ENCODE measurements at regions not wholly inside any gene's neighbourhood (a gene's known extent, or its start where the extent isn't known, plus 50 kb on each side); places are given as distances from the start of the nearest gene placed in this dataset.

GRCh38 chr14:84107835-84108343 lies 1422.1 kb upstream of the FLRT2 start:
- Histone ChIP-seq H3K27me3 (ENCODE audit: control insufficient read depth in 3 of 3, insufficient read depth in 3 of 3, low read length in 2 of 3) (no peaks in the 10 kb centered on the region), H3K9ac (ENCODE audit: insufficient read depth in 1 of 2, low read length in 2 of 2) (no peak overlapping the region), H3K27ac (ENCODE audit: low read depth in 1 of 2, low read length in 1 of 2) (no peak overlapping the region), H3K4me3 (no peak overlapping the region), H3K36me3 (ENCODE audit: control insufficient read depth in 4 of 4, insufficient read depth in 4 of 4, low read length in 4 of 4) (no peaks in the 10 kb centered on the region), H3K4me1 (ENCODE audit: control insufficient read depth in 5 of 5, insufficient read depth in 5 of 5, low read length in 5 of 5) (no peaks in the 10 kb centered on the region), H3K9me3 (ENCODE audit: control insufficient read depth in 4 of 4, insufficient read depth in 3 of 4, low read length in 3 of 4) (peaks cover 0 to 3% (median 0%) of the 10 kb centered on the region in 4 donors)
- DNase-seq (no peak), ATAC-seq (ENCODE audit: insufficient read depth, low FRiP score) (no peak)
- TF ChIP-seq CTCF (IDR thresholded peaks at IDR 0.05; ENCODE audit: control extremely low read depth, extremely low read depth): no peak

DNA sequence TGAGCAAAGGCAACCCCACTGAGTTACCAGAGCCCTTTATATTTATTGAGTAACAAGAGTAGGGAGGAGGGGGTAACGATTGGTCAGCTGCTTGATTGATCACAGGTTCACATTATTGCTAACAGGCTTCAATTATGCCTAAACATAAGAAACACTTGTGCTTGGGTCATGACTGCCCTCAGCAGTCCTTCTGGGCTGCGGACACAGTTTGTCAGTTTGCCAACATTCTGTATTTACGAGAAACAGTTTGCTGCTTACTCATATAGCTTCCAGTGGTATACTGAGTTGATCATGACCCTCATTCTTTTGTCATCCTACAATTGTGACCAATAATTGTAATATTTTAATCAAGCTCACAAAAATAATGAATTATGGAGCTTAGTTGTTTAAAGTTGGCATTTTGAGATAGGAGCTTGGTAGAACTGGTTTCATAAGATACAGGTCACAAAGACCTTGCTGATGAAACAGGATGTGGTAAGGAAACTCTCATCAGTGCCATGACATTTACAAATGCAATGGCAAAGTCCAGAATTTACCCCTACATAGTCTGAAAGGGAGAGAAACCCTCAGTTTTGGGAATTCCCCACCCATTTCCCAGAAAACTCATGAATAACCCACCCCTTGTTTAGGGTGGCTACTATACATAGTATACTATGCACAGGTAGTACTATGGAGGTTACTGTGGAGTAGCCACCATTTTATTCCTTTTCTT lies 1421.0 kb upstream of the FLRT2 start:
- Histone ChIP-seq H3K36me3 (ENCODE audit: control insufficient read depth in 4 of 4, insufficient read depth in 4 of 4, low read length in 4 of 4) (no peaks in the 10 kb centered on the region), H3K9ac (ENCODE audit: insufficient read depth in 1 of 2, low read length in 2 of 2) (no peak overlapping the region), H3K4me3 (no peak overlapping the region), H3K27ac (ENCODE audit: low read depth in 1 of 2, low read length in 1 of 2) (no peak overlapping the region), H3K27me3 (ENCODE audit: control insufficient read depth in 3 of 3, insufficient read depth in 3 of 3, low read length in 2 of 3) (no peaks in the 10 kb centered on the region), H3K4me1 (ENCODE audit: control insufficient read depth in 5 of 5, insufficient read depth in 5 of 5, low read length in 5 of 5) (no peaks in the 10 kb centered on the region), H3K9me3 (ENCODE audit: control insufficient read depth in 4 of 4, insufficient read depth in 3 of 4, low read length in 3 of 4) (no peaks in the 10 kb centered on the region)
- DNase-seq (no peak), ATAC-seq (ENCODE audit: insufficient read depth, low FRiP score) (no peak)
- no peak for TF ChIP-seq CTCF (IDR thresholded peaks at IDR 0.05; ENCODE audit: control extremely low read depth, extremely low read depth)
- 81 to 95% methylated on average over 3 of the region's 3 CpGs for WGBS, 2 donors

- WGBS, 2 donors: 46 to 66% methylated on average over 4 of the region's 4 CpGs
- ATAC-seq (ENCODE audit: insufficient read depth, low FRiP score): no peak
Observed at GRCh38 chr14:84112589-84112988, 1417.4 kb upstream of the FLRT2 start.

More at GRCh38 chr14:84112589-84112988, 1417.4 kb upstream of the FLRT2 start:
- Histone ChIP-seq H3K9me3 (ENCODE audit: control insufficient read depth in 4 of 4, insufficient read depth in 3 of 4, low read length in 3 of 4) (no peaks in the 10 kb centered on the region), H3K4me3 (no peak overlapping the region), H3K9ac (ENCODE audit: insufficient read depth in 1 of 2, low read length in 2 of 2) (no peak overlapping the region), H3K36me3 (ENCODE audit: control insufficient read depth in 4 of 4, insufficient read depth in 4 of 4, low read length in 4 of 4) (no peaks in the 10 kb centered on the region), H3K4me1 (ENCODE audit: control insufficient read depth in 5 of 5, insufficient read depth in 5 of 5, low read length in 5 of 5) (no peaks in the 10 kb centered on the region), H3K27me3 (ENCODE audit: control insufficient read depth in 3 of 3, insufficient read depth in 3 of 3, low read length in 2 of 3) (no peaks in the 10 kb centered on the region), H3K27ac (ENCODE audit: low read depth in 1 of 2, low read length in 1 of 2) (no peak overlapping the region)
- no peak for DNase-seq
- TF ChIP-seq CTCF (IDR thresholded peaks at IDR 0.05; ENCODE audit: control extremely low read depth, extremely low read depth): no peak
